Neural progenitor cell (in vitro differentiated cells): ENCODE measurements at regions not wholly inside any gene's neighbourhood (a gene's known extent, or its start where the extent isn't known, plus 50 kb on each side); places are given as distances from the start of the nearest gene placed in this dataset.

Experiments
- DNase-seq: peaks from one replicate; pipeline ENCODE4 v3.0.0-alpha.2; 2016; ENCODE audit warnings: low spot score
- H2AFZ ChIP-seq: fragments of 200-600 bp; sonication (generic); replicated peaks from 2 replicates; pipeline ENCODE4 v1.6.1; 2016; ENCODE audit warnings: antibody characterized with exemption
- H3F3A ChIP-seq: fragments of 200-600 bp; sonication (generic); 2 replicates; pipeline ENCODE4 v1.6.1; 2016; ENCODE audit warnings: antibody characterized with exemption, low read depth
- H3K27ac ChIP-seq: fragments of 200-600 bp; sonication (generic); 2 replicates; pipeline ENCODE4 v1.5.1; 2016; ENCODE audit warnings: mild to moderate bottlenecking
- H3K27me3 ChIP-seq: fragments of 200-600 bp; sonication (generic); 2 replicates; pipeline ENCODE4 v1.6.1; 2016; ENCODE audit warnings: mild to moderate bottlenecking, moderate library complexity
- H3K36me3 ChIP-seq: fragments of 200-600 bp; sonication (generic); 2 replicates; pipeline ENCODE4 v1.5.1; 2016
- H3K4me1 ChIP-seq: fragments of 200-600 bp; sonication (generic); 2 replicates; pipeline ENCODE4 v1.6.1; 2016; ENCODE audit warnings: mixed run types
- H3K4me2 ChIP-seq: fragments of 200-600 bp; sonication (generic); 2 replicates; pipeline ENCODE4 v1.6.1; 2016
- H3K4me3 ChIP-seq: fragments of 200-600 bp; sonication (generic); 2 replicates; pipeline ENCODE4 v1.5.1; 2016
- H3K79me2 ChIP-seq: fragments of 200-600 bp; sonication (generic); 2 replicates; pipeline ENCODE4 v1.6.1; 2016; ENCODE audit warnings: low read depth
- H3K9ac ChIP-seq: fragments of 200-600 bp; sonication (generic); 2 replicates; pipeline ENCODE4 v1.6.1; 2016
- H3K9me3 ChIP-seq: fragments of 200-600 bp; sonication (generic); 2 replicates; pipeline ENCODE4 v1.5.1; 2016; ENCODE audit warnings: low read depth
- H4K20me1 ChIP-seq: fragments of 200-600 bp; sonication (generic); 2 replicates; pipeline ENCODE4 v1.6.1; 2016; ENCODE audit warnings: low read depth
- H3K27ac Mint-ChIP-seq: 3 replicates; pipeline ENCODE4 v1.8.0; 2021; ENCODE audit warnings: mixed read lengths
- H3K27me3 Mint-ChIP-seq: 2 replicates; pipeline ENCODE4 v1.8.0; 2022; ENCODE audit warnings: low read depth, mild to moderate bottlenecking, inconsistent platforms, moderate library complexity, mixed read lengths; ENCODE audit not compliant: insufficient read depth
- H3K36me3 Mint-ChIP-seq: 3 replicates; pipeline ENCODE4 v1.8.0; 2021; ENCODE audit warnings: mixed read lengths
- H3K4me1 Mint-ChIP-seq: 3 replicates; pipeline ENCODE4 v1.8.0; 2021; ENCODE audit warnings: mixed read lengths
- H3K4me3 Mint-ChIP-seq: 3 replicates; pipeline ENCODE4 v1.8.0; 2021; ENCODE audit warnings: mild to moderate bottlenecking, moderate library complexity, mixed read lengths
- H3K9me3 Mint-ChIP-seq: 3 replicates; pipeline ENCODE4 v1.8.0; 2020; ENCODE audit warnings: mixed read lengths
- EZH2 ChIP-seq: fragments of 200-600 bp; sonication (generic); IDR thresholded peaks from 2 replicates; pipeline ENCODE4 v1.6.1; 2017; ENCODE audit warnings: antibody characterized with exemption, mild to moderate bottlenecking, moderate library complexity
- EZH2phosphoT487 ChIP-seq: fragments of 200-600 bp; sonication (generic); IDR thresholded peaks from 2 replicates; pipeline ENCODE4 v1.6.1; 2017; ENCODE audit warnings: antibody characterized with exemption
- TF ChIP-seq, protein P1 (sequence below): fragments of 200-600 bp; sonication (generic); IDR thresholded peaks from 2 replicates; pipeline ENCODE4 v1.5.1; 2017; ENCODE audit warnings: antibody characterized with exemption, mild to moderate bottlenecking

DNA sequence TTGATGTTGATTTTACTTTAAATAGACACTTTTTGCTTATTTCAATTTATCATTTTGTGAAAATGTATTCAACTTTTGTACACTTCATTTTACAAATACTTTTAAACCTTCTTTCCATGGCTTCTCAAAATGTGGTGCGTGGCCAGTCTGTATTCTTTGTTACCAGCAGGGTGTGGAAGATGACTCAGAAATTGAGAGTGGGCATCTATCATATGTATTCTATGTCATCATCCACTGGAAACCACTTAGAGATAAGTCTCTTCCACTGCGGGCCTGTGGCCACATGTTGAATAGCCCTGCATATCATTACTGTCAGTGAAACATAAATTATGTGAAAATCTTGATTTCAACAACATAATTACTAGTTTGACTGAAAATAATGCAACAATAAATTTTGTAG is 52.6 kb upstream of the MC3R start:
- Histone ChIP-seq H3K4me1 (no peaks in the 10 kb centered on the region), H2AFZ (no peak overlapping the region), H3K4me3 (no peak overlapping the region), H3K4me2 (no peak overlapping the region), H3K9me3 (no peaks in the 10 kb centered on the region), H4K20me1 (no peaks in the 10 kb centered on the region), H3K36me3 (no peaks in the 10 kb centered on the region), H3K9ac (no peak overlapping the region), H3K27me3 (no peaks in the 10 kb centered on the region), H3K27ac (no peak overlapping the region), H3K79me2 (no peaks in the 10 kb centered on the region), H3F3A (no peaks in the 10 kb centered on the region)
- TF ChIP-seq EZH2phosphoT487: no peak
- TF ChIP-seq EZH2: no peak
- TF ChIP-seq, protein P1, sequence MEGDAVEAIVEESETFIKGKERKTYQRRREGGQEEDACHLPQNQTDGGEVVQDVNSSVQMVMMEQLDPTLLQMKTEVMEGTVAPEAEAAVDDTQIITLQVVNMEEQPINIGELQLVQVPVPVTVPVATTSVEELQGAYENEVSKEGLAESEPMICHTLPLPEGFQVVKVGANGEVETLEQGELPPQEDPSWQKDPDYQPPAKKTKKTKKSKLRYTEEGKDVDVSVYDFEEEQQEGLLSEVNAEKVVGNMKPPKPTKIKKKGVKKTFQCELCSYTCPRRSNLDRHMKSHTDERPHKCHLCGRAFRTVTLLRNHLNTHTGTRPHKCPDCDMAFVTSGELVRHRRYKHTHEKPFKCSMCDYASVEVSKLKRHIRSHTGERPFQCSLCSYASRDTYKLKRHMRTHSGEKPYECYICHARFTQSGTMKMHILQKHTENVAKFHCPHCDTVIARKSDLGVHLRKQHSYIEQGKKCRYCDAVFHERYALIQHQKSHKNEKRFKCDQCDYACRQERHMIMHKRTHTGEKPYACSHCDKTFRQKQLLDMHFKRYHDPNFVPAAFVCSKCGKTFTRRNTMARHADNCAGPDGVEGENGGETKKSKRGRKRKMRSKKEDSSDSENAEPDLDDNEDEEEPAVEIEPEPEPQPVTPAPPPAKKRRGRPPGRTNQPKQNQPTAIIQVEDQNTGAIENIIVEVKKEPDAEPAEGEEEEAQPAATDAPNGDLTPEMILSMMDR: no peak
- Mint-ChIP-seq H3K4me1 (no peaks in the 10 kb centered on the region), H3K4me3 (no peak overlapping the region), H3K9me3 (peaks cover 31% of the 10 kb centered on the region), H3K36me3 (no peaks in the 10 kb centered on the region), H3K27me3 (peaks cover 2% of the 10 kb centered on the region), H3K27ac (no peak overlapping the region)
- no peak for DNase-seq
